IMR-90 (cell line): ENCODE measurements at regions not wholly inside any gene's neighbourhood (a gene's known extent, or its start where the extent isn't known, plus 50 kb on each side); places are given as distances from the start of the nearest gene placed in this dataset.

Experiments used
- BHLHE40 ChIP-seq: fragments of 150-350 bp; IDR thresholded peaks from 2 replicates; pipeline ENCODE4 v1.6.1; 2016; ENCODE audit warnings: mild to moderate bottlenecking, low read depth, low read length
- CEBPB ChIP-seq: IDR thresholded peaks from 2 replicates; pipeline ENCODE4 v1.6.1; 2012; ENCODE audit warnings: low read depth, low read length, improper control_type of control experiment
- MAFK ChIP-seq: IDR thresholded peaks from 2 replicates; pipeline ENCODE4 v1.6.1; 2012; ENCODE audit warnings: low read depth, low read length, improper control_type of control experiment
- POLR2A ChIP-seq: IDR thresholded peaks from 2 replicates; pipeline ENCODE4 v1.6.1; 2012; ENCODE audit warnings: mild to moderate bottlenecking, low read depth, low read length
- RAD21 ChIP-seq: IDR thresholded peaks from 2 replicates; pipeline ENCODE4 v1.6.1; 2012; ENCODE audit warnings: low read length, improper control_type of control experiment
- RFX5 ChIP-seq: IDR thresholded peaks from 2 replicates; pipeline ENCODE4 v1.8.0; 2012; ENCODE audit warnings: low read depth, mild to moderate bottlenecking, low read length, moderate library complexity
- SMC3 ChIP-seq: fragments of 150-350 bp; IDR thresholded peaks from 2 replicates; pipeline ENCODE4 v1.6.1; 2016; ENCODE audit warnings: low read depth, mild to moderate bottlenecking, antibody characterized with exemption, low read length, moderate library complexity
- TF ChIP-seq, protein P1 (sequence below): conservative IDR thresholded peaks from 2 replicates; pipeline ENCODE4 v1.5.1; 2012; ENCODE audit warnings: mild to moderate bottlenecking, low read depth, low read length, improper control_type of control experiment

DNA sequence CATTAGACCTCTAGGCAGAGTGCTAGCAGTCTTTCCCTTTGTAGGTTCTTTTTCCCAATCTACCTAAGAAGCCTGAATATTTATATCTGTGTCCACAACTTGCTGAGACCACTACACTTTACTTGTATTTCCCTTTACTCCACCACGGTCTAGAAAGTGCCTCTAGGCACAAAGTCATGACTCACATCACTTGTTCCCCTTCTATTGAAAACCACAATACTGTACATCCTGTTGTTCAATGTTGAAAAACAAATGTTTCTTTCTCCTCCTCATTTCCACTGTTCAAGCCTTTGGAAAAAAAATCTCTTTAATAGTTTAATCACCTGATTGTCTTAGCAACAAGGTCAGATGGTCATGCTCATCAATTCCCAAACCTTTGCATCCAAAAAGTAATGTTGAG, 326.7 kb downstream of the GUCY2F start:
- TF ChIP-seq, protein P1, sequence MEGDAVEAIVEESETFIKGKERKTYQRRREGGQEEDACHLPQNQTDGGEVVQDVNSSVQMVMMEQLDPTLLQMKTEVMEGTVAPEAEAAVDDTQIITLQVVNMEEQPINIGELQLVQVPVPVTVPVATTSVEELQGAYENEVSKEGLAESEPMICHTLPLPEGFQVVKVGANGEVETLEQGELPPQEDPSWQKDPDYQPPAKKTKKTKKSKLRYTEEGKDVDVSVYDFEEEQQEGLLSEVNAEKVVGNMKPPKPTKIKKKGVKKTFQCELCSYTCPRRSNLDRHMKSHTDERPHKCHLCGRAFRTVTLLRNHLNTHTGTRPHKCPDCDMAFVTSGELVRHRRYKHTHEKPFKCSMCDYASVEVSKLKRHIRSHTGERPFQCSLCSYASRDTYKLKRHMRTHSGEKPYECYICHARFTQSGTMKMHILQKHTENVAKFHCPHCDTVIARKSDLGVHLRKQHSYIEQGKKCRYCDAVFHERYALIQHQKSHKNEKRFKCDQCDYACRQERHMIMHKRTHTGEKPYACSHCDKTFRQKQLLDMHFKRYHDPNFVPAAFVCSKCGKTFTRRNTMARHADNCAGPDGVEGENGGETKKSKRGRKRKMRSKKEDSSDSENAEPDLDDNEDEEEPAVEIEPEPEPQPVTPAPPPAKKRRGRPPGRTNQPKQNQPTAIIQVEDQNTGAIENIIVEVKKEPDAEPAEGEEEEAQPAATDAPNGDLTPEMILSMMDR: no peak
- TF ChIP-seq SMC3 (no peak), RFX5 (no peak), MAFK (no peak), CEBPB (no peak), POLR2A (no peak), RAD21 (no peak), BHLHE40 (no peak)
